HG03571 (cell line): ENCODE measurements at regions not wholly inside any gene's neighbourhood (a gene's known extent, or its start where the extent isn't known, plus 50 kb on each side); places are given as distances from the start of the nearest gene placed in this dataset.

ENCODE experiments used
- ATAC-seq: cut with Tn5 transposase; IDR thresholded peaks from one replicate; pipeline ENCODE4 v1.9.1; 2021; ENCODE audit not compliant: unreplicated experiment

DNA sequence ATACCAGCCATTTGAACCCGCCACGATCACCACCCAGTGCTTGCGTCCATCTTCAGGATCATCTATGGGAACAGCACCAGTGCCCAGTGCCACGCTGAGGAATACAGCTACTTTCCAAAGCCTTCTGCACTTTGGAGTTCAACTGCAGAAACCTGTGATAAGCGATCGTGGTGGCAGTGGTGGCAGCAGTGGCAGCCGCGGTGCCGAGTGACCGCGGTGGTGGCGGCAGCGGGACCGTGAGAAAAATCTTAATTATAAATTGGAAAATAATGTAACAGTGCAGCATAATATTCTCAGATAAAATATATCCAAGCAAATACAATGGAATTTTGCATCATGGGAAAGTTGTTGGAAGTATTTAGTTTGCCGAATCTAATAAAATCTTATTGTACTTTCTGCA lies 2270.9 kb downstream of the PCDH9 start:
- no peak for ATAC-seq

DNA sequence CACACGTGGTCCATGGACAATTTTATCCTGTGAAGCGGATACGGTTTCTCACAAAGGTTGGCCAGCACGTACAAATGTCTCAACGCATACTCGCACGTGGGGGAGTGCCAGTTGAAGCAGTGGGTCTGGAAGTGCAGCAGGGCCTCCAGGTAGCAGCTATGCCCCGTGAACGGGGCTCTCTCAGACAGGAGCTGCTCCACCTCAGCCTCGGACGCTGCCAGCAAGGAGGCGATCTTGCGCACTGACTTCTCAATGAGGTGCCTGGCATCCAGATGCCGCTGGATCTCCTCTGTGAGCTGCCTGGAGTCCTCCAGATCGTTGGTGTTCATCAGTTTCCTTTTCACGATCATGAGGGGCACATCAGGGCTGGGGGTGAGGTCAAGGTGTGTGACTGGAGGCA lies 2272.0 kb downstream of the PCDH9 start:
- no peak for ATAC-seq

DNA sequence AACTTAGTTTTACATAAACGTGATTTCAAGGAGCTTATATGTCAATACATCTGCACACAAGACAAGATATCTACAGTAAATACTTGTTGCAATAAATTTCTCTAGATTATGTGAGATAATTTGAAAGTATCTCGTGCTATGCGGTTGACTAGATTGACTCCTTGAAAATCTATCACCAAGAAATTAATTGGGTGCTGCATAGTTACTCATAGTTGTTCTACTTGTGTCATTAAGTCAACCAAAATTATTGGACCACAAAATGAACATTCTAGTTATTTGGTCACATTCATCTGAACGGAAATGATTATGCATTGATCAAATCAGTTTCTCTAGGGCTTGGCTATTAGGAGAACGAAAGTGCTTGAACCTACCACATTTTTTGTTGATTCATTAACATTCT lies 2291.5 kb downstream of the PCDH9 start:
- no peak for ATAC-seq

DNA sequence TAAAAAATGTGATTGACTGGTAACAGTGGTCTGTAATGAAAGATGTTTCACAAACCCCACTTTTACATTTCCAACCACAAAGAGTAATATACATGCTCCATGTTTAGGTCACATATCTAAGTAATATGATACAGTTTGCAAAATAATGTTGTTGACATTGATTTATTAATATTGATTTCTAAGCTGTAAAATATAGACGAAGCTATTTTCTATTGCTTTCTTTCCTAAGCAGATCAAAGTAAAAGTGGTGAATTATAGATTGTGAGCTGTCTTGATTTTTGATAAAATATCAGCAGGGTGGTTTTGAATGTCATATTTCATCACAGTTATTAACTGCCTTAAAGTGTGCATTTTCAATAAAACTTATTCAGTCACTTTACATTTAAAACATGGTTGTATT lies 2292.8 kb downstream of the PCDH9 start:
- ATAC-seq, result no peak

DNA sequence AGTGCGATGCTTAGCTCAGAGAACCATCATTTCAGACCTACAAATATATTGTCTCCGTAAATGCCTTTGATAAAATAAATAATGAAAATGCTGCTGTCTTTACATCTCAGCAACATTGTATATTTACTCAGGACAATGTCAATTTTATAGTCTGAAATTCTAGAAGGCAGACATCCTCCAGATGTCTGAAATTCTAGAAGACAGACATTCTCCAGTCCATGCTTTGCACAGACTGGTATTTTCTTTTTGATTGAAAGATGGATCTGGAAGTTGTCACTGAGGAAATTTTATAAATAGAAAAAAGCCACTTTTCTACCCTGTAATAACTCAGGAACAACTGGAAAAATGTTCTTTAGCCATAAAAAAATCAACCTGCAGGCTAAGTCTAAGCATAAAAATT lies 2293.3 kb downstream of the PCDH9 start:
- no peak for ATAC-seq

DNA sequence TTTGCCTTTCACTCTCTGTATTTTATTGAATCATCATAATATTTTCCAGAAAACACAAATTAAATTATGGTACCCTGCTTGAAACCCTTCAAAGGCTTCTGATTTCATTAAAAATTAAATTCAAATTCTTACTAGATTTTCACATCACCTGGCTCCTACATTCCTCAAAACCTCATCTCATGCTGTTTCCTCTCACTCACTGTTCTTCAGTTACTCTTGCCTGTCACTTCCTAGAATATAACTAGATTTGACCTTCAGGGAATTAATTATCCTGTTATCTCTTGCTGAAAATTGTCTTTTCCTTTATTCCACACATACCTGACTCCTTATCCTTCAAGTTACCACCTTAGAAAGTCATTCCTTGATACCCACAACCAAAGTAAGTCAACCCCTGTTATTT lies 2294.7 kb downstream of the PCDH9 start:
- no peak for ATAC-seq

DNA sequence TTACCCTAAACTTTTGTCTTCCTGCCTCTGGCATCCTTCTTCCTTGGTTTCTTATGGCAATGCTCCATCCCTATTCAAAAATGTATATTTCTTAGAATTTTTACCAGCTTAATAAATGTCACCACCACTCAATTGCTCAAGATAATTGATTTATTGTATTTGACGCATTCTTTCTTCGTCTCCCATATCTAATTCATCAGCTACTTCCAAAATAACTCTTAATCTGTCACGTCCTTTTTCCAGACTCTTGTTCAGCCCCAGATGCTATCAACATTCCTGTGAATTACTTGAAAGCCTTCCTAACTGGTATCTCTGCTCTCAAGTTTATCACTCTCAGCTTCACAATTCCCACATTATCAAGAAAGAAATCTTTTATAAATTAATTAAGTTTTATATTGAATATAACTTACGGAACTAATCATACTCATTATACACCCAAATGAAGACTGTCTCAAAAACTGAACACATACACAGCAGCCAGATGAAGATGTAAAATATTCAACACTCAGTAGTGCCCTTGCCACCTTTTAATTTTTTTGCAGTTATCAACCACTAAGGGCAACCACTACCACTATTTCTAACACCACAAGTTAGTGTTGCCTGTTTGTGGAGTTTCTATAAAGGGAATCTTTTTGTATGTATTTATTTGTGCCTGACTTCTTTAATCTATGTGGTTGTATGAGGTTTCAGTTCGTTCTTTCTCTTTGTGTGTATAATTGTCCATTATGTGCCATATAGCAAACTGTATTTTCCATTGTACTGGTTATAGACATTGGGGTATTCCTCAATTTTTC lies 2295.4 kb downstream of the PCDH9 start:
- no peak for ATAC-seq

DNA sequence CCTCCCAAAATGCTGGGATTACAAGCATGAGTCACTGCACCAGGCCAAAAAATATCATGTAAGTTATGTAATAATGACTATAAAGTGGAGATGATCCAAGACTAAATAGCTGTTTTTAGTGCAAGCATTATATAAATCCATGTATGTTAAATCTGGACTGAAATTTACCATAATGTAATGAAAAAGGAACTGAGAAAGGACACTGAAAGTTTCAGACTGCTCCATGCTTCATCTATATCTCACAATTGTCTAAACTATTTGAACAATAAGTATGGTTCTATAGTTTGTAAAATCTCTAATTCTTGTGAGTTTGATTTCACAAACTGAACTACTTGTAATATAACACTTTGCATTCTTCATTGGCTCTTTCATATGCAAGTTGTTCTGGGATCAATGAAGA lies 2299.5 kb downstream of the PCDH9 start:
- no peak for ATAC-seq

DNA sequence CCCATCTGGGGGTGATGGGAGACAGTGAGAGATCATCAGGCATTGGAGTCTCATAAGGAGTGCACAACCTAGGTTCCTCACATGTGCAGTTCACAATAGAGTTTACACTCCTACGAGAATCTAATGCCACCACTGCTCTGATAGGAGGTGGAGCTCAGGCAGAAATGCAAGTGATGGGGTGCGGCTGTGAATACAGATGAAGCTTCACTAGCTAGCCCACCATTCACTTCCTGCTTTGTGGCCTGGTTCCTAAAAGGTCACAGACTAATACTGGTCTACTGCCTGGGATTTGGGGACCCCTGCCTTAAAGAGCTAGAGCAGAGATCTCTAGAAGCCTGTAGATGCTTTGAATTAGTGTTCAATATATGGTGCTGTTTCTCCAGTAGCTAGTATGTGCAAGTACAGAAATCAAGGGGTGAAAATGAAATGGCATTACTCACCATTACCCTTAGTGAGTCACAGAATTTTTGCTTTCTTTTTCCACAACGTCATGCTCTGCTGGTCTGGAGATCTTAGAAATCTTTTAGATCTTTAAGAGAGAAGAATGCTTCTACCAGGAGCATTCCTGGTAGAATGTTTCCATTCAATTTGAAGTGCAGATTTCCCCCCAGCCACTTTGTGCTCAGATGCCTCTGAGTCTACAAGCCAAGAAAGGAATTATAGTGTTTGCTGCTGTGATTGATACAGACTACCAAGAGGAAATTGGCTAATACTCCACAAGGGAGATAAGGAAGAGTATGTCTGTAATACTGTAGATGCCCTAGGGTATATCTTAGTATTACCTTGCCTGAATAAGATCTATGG lies 2301.2 kb downstream of the PCDH9 start:
- peak; percentile 41 for ATAC-seq

DNA sequence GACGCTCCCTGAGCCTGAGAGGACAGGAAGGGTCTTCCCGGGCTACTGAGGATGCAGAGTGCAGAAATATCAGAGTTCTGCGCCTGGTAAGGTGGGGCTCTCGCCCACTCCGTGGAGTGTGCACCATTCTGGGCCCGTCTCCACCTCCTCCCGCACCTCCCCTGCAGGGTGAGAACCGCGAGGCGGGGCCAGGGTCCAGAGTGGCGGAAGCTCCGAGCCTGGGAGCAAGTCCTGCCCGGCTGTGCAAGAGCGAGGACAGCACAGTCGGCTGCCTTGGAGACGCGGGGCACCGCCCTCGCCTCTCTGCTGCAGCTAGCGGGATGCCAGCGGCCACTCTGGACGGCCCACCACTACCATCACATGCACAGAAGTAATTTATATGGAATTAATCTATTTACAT lies 2304.4 kb downstream of the PCDH9 start:
- ATAC-seq, result no peak

DNA sequence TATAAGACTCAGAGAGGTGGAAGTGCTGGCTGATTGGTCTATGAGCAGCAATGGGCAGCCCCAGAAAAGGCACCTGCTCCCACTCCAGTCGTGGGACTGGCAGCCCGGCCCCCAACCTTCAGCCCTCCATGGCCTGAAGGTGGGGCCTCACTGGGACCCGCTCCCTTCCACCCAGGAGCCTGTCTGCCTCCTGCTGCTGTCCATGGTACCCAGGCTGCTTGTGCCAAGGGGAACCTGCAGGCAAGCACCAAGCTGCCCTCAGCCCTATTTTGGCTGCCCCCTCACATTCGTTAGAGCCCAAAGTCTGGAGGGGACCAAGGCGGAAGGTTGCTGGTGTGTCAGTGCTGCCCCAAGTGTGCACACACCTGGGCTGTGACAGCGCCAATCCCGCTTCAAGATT lies 2304.9 kb downstream of the PCDH9 start:
- no peak for ATAC-seq

DNA sequence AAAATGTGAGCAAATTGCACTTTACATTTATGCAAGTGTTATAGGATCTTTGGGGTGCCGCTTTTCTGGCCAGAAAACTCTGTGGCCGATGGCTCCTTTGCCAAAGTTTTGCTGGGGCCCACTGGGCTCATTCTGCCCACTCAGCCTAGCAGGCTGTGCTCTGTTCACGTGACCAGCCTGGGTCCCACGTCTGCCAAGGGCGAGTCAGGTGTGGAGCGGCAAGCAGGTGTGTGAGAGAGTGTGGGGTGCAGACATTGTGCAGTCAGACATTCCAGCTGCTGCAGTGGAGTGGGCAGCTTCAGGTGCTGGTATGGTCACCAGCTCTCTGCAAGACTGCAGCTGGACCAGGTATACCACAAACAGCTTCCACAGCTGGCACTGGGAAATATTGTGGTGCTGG lies 2305.7 kb downstream of the PCDH9 start:
- no peak for ATAC-seq

DNA sequence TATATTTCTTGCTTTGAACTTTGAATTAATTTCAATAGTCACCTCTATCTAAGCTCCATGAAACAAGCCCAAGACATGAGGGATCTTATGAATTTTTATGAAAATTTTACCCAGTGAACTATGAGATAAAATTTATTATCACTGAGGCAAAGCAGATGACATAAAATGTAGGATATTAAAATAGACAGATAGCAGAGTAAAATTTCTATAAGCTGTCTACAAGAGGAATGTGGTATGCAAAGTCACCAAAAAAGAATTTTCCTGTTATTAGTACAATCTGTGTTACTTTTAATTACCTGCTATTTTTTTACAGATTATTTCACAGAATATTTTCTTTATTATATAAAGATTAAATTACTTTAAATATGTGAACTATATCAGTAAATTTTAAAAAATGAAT lies 2312.6 kb downstream of the PCDH9 start:
- no peak for ATAC-seq

DNA sequence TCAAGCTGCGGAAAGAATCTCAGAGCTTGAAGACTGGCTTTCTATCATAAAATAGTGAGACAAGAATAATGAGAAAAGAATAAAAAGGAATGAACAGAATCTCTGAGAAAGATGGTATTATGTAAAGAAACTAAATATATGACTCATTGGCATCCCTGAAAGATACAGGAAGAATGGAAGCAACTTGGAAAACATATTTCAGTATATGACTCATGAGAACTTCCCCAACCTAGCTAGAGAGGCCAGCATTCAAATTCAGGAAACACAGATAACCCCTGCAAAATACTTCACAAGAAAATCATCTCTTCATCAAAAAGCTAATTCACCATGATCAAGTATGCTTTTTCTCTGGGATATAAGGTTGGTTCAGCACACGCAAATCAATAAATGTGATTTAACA lies 2318.0 kb downstream of the PCDH9 start:
- ATAC-seq, result no peak

DNA sequence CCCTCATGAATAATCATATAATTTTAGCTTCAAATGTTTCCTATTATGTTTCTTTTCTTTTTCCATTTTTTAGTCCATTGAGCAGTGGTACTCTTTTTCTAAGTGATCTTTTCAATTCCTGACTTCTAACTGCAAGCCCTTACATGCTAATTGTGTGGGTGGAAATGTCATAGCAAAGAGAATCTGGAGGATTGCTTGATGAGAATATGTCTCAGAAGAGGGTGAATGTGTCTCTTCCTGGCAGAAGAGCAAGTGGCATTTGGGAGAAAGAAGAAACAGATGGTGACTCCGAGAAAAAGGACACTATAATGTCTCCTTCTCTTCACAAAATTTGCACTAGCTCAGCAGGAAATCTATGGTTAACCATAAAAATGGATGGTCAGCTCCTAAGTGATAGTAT lies 2320.0 kb downstream of the PCDH9 start:
- ATAC-seq, result no peak

DNA sequence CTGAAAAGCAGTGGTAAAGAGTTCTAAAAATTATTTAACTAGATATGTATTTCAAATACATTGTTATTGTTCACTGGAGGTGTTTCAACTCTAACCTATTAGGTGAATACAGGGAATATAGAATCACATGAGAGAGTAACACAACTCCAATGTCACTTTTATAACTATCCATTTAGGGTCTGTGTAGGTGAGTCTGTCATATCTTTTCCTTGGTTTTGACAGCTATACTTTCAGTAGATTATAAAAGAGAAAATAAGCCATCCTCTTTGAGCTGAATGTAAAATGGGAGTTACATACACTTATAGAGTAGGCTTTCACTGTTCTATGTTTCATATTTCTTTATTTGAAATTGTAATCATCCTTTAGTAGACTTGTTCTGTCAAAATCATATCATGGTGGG lies 2321.0 kb downstream of the PCDH9 start:
- no peak for ATAC-seq

DNA sequence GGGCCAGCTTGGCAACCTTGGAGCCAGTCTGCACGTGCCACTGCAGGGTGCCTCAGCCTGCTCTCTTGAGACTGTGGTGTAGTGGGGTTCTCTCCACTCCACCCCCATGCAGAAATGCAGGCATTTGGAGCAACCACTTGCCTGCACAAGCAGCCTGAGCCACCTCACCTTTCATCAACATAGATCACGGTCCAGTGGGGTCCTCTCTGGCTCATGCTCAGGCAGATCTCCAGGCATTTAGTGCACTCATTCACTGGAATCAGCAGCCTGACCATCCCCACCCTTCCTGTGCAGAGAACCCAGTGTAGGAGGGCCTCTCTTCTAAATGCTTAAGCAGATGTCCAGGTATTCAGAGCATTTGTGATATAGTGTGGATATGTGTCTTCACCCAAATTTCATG lies 2330.1 kb downstream of the PCDH9 start:
- no peak for ATAC-seq

DNA sequence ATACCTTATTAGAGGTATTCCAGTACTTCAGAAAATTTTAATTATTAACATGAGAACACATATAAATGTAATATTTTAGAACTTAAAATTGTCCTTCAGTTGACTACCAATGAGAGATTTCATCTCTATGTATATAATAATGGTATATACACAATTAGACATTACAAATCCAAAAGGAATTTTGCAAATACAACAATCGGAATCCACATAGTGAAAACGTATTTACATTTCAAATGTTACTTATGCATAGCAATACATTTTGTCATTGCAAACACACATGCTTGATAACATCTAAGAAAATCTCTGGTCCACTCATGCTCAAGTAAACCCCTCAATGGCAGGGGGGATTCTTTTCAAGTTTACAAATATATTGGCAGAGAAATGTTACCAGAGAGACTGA lies 2345.2 kb downstream of the PCDH9 start:
- ATAC-seq, result no peak

DNA sequence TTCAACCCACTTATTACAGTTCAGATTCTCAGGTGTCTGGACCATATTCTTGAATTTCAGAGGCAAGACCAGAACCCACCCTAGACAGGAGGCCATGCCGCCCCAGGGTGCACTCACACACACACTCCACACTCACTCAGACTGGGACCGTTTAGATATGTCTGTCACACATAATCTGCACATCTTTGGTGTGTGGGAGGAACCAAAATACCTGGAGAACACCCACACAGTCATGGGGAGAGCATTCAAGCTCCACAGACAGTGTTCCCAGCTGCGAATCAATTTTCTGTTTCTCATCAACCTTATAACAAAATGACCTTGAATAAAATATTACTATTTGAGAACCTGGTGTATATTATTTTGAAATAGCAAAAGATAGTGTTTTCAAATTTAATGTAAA lies 2353.0 kb downstream of the PCDH9 start:
- no peak for ATAC-seq

DNA sequence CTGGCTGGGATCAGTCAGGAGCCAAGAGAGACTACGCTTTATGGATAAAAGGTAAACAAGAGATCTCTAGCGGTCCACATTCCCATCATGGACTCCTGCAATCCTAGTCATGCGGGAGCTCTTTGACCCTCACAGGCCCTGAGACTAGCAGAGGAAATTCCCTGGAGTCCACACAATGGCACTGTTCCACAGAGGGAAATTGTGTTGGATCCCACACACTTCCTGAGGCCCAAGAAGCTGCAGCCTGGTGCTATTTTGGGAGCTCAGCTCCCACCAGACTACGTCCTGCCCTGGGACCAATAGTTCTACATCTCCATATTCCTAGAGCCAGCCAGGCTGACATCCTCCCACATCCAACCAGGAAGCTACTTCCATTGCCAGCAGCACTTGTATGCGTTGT lies 2358.4 kb downstream of the PCDH9 start:
- no peak for ATAC-seq

DNA sequence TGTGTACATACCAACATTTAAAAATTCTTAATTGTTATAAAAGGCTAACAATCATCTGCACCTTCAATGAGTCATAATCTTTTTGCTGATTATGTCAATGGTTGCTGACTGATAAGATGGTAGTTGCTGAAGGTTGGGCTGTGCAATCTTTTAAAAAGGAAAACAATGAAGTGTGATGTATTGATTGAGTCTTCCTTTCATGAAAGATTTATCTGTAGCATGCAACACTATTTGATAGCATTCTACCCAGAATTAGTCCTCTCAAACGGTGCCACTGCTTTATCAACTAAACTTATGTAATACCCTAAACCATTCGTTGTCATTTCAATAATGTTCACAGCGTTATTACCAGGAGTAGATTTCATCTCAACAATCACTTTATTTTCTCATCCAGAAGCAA lies 2360.6 kb downstream of the PCDH9 start:
- no peak for ATAC-seq

DNA sequence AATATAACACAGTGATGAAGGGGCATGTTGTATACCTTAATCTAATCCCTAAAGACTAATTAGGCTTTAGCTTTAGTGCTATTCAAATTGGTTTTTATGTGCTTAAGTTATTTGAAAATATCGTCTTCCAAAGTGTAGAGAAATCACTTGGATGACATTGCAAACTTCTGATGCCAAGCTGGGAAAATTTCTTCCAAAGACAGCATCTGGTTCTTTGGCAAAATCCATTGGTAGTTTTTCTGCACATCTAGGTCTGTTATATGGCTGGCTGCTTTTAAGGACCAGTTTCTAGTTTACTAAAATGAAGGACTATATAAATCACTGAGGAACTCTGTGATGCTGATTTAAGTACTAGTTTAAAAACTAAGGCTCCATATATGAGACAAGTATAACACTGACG lies 2362.3 kb downstream of the PCDH9 start:
- ATAC-seq, result no peak

DNA sequence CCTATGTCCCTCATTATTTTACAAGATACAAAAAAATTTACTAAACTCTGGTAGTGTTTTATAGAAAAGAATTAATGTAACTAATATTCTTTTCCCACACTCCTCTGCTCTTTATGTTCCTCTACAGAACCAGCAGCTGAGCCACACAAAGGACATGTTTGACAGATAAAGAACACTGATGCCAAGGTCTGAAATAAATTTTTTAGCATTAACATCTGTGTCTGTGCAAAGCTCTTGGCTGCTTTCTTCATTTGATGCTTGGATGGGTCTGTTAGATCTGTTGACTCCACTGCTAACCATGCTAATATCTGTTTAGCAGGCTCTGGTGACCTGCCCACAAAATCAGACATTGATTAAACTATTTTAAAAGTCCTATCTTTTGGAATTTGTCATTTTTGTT lies 2363.8 kb downstream of the PCDH9 start:
- no peak for ATAC-seq
